HUDEP-2 (cell line): ENCODE measurements at regions not wholly inside any gene's neighbourhood (a gene's known extent, or its start where the extent isn't known, plus 50 kb on each side); places are given as distances from the start of the nearest gene placed in this dataset.

Experiments
- DNase-seq, 76 experiments: peaks; one replicate each; lab custom pipeline; 2025; ENCODE audit not compliant: unreplicated experiment in 76 of 76; lab: John Stamatoyannopoulos, UW

- no peak for DNase-seq
Observed at GRCh38 chr16:86791287-86792035, 213.1 kb downstream of the FOXL1 start.

GRCh38 chr16:86794216-86794864 lies 216.0 kb downstream of the FOXL1 start:
- DNase-seq = no peak

GRCh38 chr16:86797700-86798099 lies 219.4 kb downstream of the FOXL1 start:
- DNase-seq = no peak

- DNase-seq = no peak
Observed at GRCh38 chr16:86798247-86799041, 220.1 kb downstream of the FOXL1 start.

GRCh38 chr16:86799367-86799766 lies 221.0 kb downstream of the FOXL1 start:
- DNase-seq = no peak

GRCh38 chr16:86800894-86801293 lies 222.5 kb downstream of the FOXL1 start:
- DNase-seq = no peak

GRCh38 chr16:86802013-86802412 lies 223.7 kb downstream of the FOXL1 start:
- DNase-seq = no peak

- DNase-seq = no peak
Observed at GRCh38 chr16:86805188-86805587, 226.8 kb downstream of the FOXL1 start.

GRCh38 chr16:86806181-86806837 lies 228.0 kb downstream of the FOXL1 start:
- DNase-seq = no peak

- no peak for DNase-seq
Observed at GRCh38 chr16:86806838-86807351, 228.5 kb downstream of the FOXL1 start.

GRCh38 chr16:86808863-86809444 lies 230.6 kb downstream of the FOXL1 start:
- no peak for DNase-seq

- no peak for DNase-seq
Observed at GRCh38 chr16:86809458-86809955, 231.2 kb downstream of the FOXL1 start.

GRCh38 chr16:86810062-86810461 lies 231.7 kb downstream of the FOXL1 start:
- DNase-seq = no peak

- DNase-seq = no peak
Observed at GRCh38 chr16:86812363-86812970, 234.1 kb downstream of the FOXL1 start.

GRCh38 chr16:86814256-86814655 lies 235.9 kb downstream of the FOXL1 start:
- DNase-seq = no peak

- no peak for DNase-seq
Observed at GRCh38 chr16:86816930-86817625, 238.7 kb downstream of the FOXL1 start.

- peak in 1 of 76 experiments; percentile 12 for DNase-seq
Observed at GRCh38 chr16:86818671-86819532, 240.6 kb downstream of the FOXL1 start.

- DNase-seq = no peak
Observed at GRCh38 chr16:86819533-86819892, 241.2 kb downstream of the FOXL1 start.
